Fibroblast of lung (primary cell): ENCODE measurements at regions not wholly inside any gene's neighbourhood (a gene's known extent, or its start where the extent isn't known, plus 50 kb on each side); places are given as distances from the start of the nearest gene placed in this dataset.

Source experiments
- DNase-seq, 2 donors: peaks; one replicate each; pipeline versions ENCODE4 v3.0.0 to v3.0.0-alpha.2; 2010; ENCODE audit warnings: low read depth in 2 of 2
- H2AFZ ChIP-seq: 2 replicates; pipeline ENCODE4 v1.5.1; 2012; ENCODE audit warnings: low read length, control low read depth, inconsistent platforms
- H3K27ac ChIP-seq: 2 replicates; pipeline ENCODE4 v1.5.1; 2011; ENCODE audit warnings: low read length, control low read depth; ENCODE audit not compliant: insufficient read depth
- H3K27me3 ChIP-seq: 2 replicates; pipeline ENCODE4 v1.5.1; 2011; ENCODE audit warnings: mild to moderate bottlenecking, low read length; ENCODE audit not compliant: control insufficient read depth, insufficient read depth
- H3K36me3 ChIP-seq: 2 replicates; pipeline ENCODE4 v1.5.1; 2011; ENCODE audit warnings: low read length; ENCODE audit not compliant: control insufficient read depth, insufficient read depth
- H3K4me1 ChIP-seq: 2 replicates; pipeline ENCODE4 v1.5.1; 2011; ENCODE audit warnings: low read length; ENCODE audit not compliant: control insufficient read depth, insufficient read depth; ENCODE audit errors: extremely low read depth
- H3K4me2 ChIP-seq: 2 replicates; pipeline ENCODE4 v1.5.1; 2011; ENCODE audit warnings: low read length, control low read depth; ENCODE audit not compliant: insufficient read depth; ENCODE audit errors: extremely low read depth
- H3K4me3 ChIP-seq, 4 experiments: fragments of 200-600 bp in 1 of 4; sonication (generic) in 1 of 4; replicated peaks in 1 of 4; 2 replicates each; pipeline ENCODE4 v1.5.1; 2011 to 2016; ENCODE audit warnings: low read length in 4 of 4, low read depth in 3 of 4, mild to moderate bottlenecking in 3 of 4, control low read depth in 2 of 4, inconsistent platforms in 1 of 4, mixed read lengths in 1 of 4; ENCODE audit not compliant: insufficient read depth in 1 of 4; ENCODE audit errors: control extremely low read depth in 1 of 4
- H3K79me2 ChIP-seq: 2 replicates; pipeline ENCODE4 v1.5.1; 2012; ENCODE audit warnings: mild to moderate bottlenecking, low read length, inconsistent platforms; ENCODE audit not compliant: control insufficient read depth, insufficient read depth
- H3K9ac ChIP-seq: 2 replicates; pipeline ENCODE4 v1.5.1; 2011; ENCODE audit warnings: mild to moderate bottlenecking, low read length, control low read depth; ENCODE audit not compliant: insufficient read depth
- H3K9me3 ChIP-seq: 2 replicates; pipeline ENCODE4 v1.5.1; 2012; ENCODE audit warnings: low read depth, low read length; ENCODE audit not compliant: control insufficient read depth, insufficient read depth
- H4K20me1 ChIP-seq: 2 replicates; pipeline ENCODE4 v1.5.1; 2011; ENCODE audit warnings: low read length; ENCODE audit not compliant: control insufficient read depth, insufficient read depth; ENCODE audit errors: extremely low read depth
- CTCF ChIP-seq, 2 donors: IDR thresholded peaks in 1 of 2; conservative IDR thresholded peaks in 1 of 2; 1 replicate in 1 of 2; 2 replicates in 1 of 2; pipeline ENCODE4 v1.5.1; 2011 to 2012; ENCODE audit warnings: low read length in 2 of 2, control low read depth in 1 of 2, inconsistent platforms in 1 of 2, low read depth in 1 of 2, mild to moderate bottlenecking in 1 of 2
- EZH2 ChIP-seq: IDR thresholded peaks from 2 replicates; pipeline ENCODE4 v1.5.1; 2012; ENCODE audit warnings: low read length, control low read depth, mild to moderate bottlenecking; ENCODE audit errors: missing control alignments

- no peak overlapping the region for H3K27ac ChIP-seq
- no peak for DNase-seq
- TF ChIP-seq EZH2, result no peak
- no peak for TF ChIP-seq CTCF (conservative IDR thresholded peaks at IDR 0.05 in 1 of 2, IDR thresholded peaks at IDR 0.05 in 1 of 2; ENCODE audit: low read depth in 1 of 2, low read length in 2 of 2)
Measured at GRCh38 chr19:31908496-31909225, 436.7 kb upstream of the ZNF507 start.

GRCh38 chr19:31910224-31910623 lies 435.2 kb upstream of the ZNF507 start:
- Histone ChIP-seq H3K79me2 (no peaks in the 10 kb centered on the region), H3K4me3 (no peak overlapping the region), H3K27me3 (no peaks in the 10 kb centered on the region), H3K4me1 (no peaks in the 10 kb centered on the region), H3K4me2 (no peak overlapping the region), H2AFZ (no peak overlapping the region), H3K9ac (no peak overlapping the region), H3K36me3 (no peaks in the 10 kb centered on the region), H4K20me1 (no peaks in the 10 kb centered on the region), H3K9me3 (no peaks in the 10 kb centered on the region), H3K27ac (no peak overlapping the region)
- no peak for DNase-seq
- no peak for TF ChIP-seq EZH2
- no peak for TF ChIP-seq CTCF (conservative IDR thresholded peaks at IDR 0.05 in 1 of 2, IDR thresholded peaks at IDR 0.05 in 1 of 2; ENCODE audit: low read depth in 1 of 2, low read length in 2 of 2)

More at GRCh38 chr19:31908496-31909225, 436.7 kb upstream of the ZNF507 start:
- H3K9ac ChIP-seq, result no peak overlapping the region
- H4K20me1 ChIP-seq, result no peaks in the 10 kb centered on the region
- no peaks in the 10 kb centered on the region for H3K27me3 ChIP-seq
- H2AFZ ChIP-seq, result no peak overlapping the region
- H3K4me1 ChIP-seq, result no peaks in the 10 kb centered on the region
- H3K36me3 ChIP-seq, result no peaks in the 10 kb centered on the region
- H3K79me2 ChIP-seq, result no peaks in the 10 kb centered on the region
- no peak overlapping the region for H3K4me3 ChIP-seq
- H3K4me2 ChIP-seq, result no peak overlapping the region
- no peaks in the 10 kb centered on the region for H3K9me3 ChIP-seq

GRCh38 chr19:31911577-31911976 lies 433.8 kb upstream of the ZNF507 start:
- no peak overlapping the region for H3K4me2 ChIP-seq
- H3K27me3 ChIP-seq, result no peaks in the 10 kb centered on the region
- no peak overlapping the region for H3K27ac ChIP-seq

More at GRCh38 chr19:31911577-31911976, 433.8 kb upstream of the ZNF507 start:
- no peaks in the 10 kb centered on the region for H3K9me3 ChIP-seq
- H3K9ac ChIP-seq, result no peak overlapping the region
- no peaks in the 10 kb centered on the region for H3K79me2 ChIP-seq
- no peaks in the 10 kb centered on the region for H3K4me1 ChIP-seq
- DNase-seq, result no peak
- H3K4me3 ChIP-seq, result no peak overlapping the region
- H3K36me3 ChIP-seq, result no peaks in the 10 kb centered on the region
- H2AFZ ChIP-seq, result no peak overlapping the region
- no peak for TF ChIP-seq CTCF (conservative IDR thresholded peaks at IDR 0.05 in 1 of 2, IDR thresholded peaks at IDR 0.05 in 1 of 2; ENCODE audit: low read depth in 1 of 2, low read length in 2 of 2)
- no peak for TF ChIP-seq EZH2
- no peaks in the 10 kb centered on the region for H4K20me1 ChIP-seq
